GM19397 (cell line): ENCODE measurements at regions not wholly inside any gene's neighbourhood (a gene's known extent, or its start where the extent isn't known, plus 50 kb on each side); places are given as distances from the start of the nearest gene placed in this dataset.
"Not testable (repeated sequence)": the region's sequence is repeated elsewhere in the genome, so short reads cannot be mapped to it uniquely, and the experiment has no call there.

Source experiments
- ATAC-seq: cut with Tn5 transposase; IDR thresholded peaks from one replicate; pipeline ENCODE4 v1.9.1; 2021; ENCODE audit warnings: mild to moderate bottlenecking, moderate library complexity; ENCODE audit not compliant: unreplicated experiment

- ATAC-seq = no peak
Measured at GRCh38 chr21:14058566-14058965, 152.2 kb downstream of the LIPI start.

GRCh38 chr21:14057841-14058481 lies 152.8 kb downstream of the LIPI start:
- ATAC-seq = not testable (repeated sequence)

- no peak for ATAC-seq
Measured at GRCh38 chr21:14057313-14057712, 153.4 kb downstream of the LIPI start.

GRCh38 chr21:14056771-14057191 lies 154.0 kb downstream of the LIPI start:
- no peak for ATAC-seq

- not testable (repeated sequence) for ATAC-seq
Measured at GRCh38 chr21:14055746-14056515, 154.8 kb downstream of the LIPI start.

GRCh38 chr21:14054682-14055081 lies 156.1 kb downstream of the LIPI start:
- ATAC-seq = no peak

GRCh38 chr21:14050121-14050520 lies 160.6 kb downstream of the LIPI start:
- ATAC-seq = no peak

GRCh38 chr21:14046401-14046800 lies 164.4 kb downstream of the LIPI start:
- ATAC-seq = no peak

GRCh38 chr21:14040386-14040785 lies 170.4 kb downstream of the LIPI start:
- ATAC-seq = no peak

GRCh38 chr21:14028619-14029018 lies 182.1 kb downstream of the LIPI start:
- not testable (repeated sequence) for ATAC-seq

- ATAC-seq = peak; percentile 100
Measured at GRCh38 chr21:14027235-14027869, 183.4 kb downstream of the LIPI start.

GRCh38 chr21:14020108-14020507 lies 190.6 kb downstream of the LIPI start:
- not testable (repeated sequence) for ATAC-seq

GRCh38 chr21:14015841-14016240 lies 194.9 kb downstream of the LIPI start:
- not testable (repeated sequence) for ATAC-seq

- ATAC-seq = not testable (repeated sequence)
Measured at GRCh38 chr21:14013623-14014498, 196.9 kb downstream of the LIPI start.

GRCh38 chr21:14013056-14013603 lies 197.6 kb downstream of the LIPI start:
- ATAC-seq = no peak

- no peak for ATAC-seq
Measured at GRCh38 chr21:14012409-14012808, 198.3 kb downstream of the LIPI start.

- ATAC-seq = not testable (repeated sequence)
Measured at GRCh38 chr21:14011751-14012150, 199.0 kb downstream of the LIPI start.

- not testable (repeated sequence) for ATAC-seq
Measured at GRCh38 chr21:14011149-14011548, 199.6 kb downstream of the LIPI start.

- ATAC-seq = no peak
Measured at GRCh38 chr21:14010729-14011128, 200.0 kb downstream of the LIPI start.

- not testable (repeated sequence) for ATAC-seq
Measured at GRCh38 chr21:14009990-14010389, 200.8 kb downstream of the LIPI start.
